OCI-LY7 (cell line): ENCODE measurements at regions not wholly inside any gene's neighbourhood (a gene's known extent, or its start where the extent isn't known, plus 50 kb on each side); places are given as distances from the start of the nearest gene placed in this dataset. TPM values are rescaled to one million over a fixed set of nuclear protein-coding genes. Genes with fewer than 3 reads are reported as not detected.

Experiments
- small RNA-seq: library from RNA; depleted of rRNA; stranded (forward); fragments of <200 nt; gene quantifications from one replicate; pipeline ENCODE3, GENCODE V24; 2014

Small RNA genes lying in the stretch of these regions (small RNA-seq; reads per million reads assigned to genes)
- not detected for gene AC008834.1
- not detected for gene AC074133.1
- not detected for gene MRPS35P2
